DND-41 (cell line): ENCODE measurements at regions not wholly inside any gene's neighbourhood (a gene's known extent, or its start where the extent isn't known, plus 50 kb on each side); places are given as distances from the start of the nearest gene placed in this dataset.

Source experiments
- ATAC-seq: fragments of 200-7000 bp; cut with Tn5 transposase; 3 replicates; pipeline ENCODE4 v1.9.1; 2021; ENCODE audit warnings: low read depth; ENCODE audit not compliant: insufficient read depth
- DNase-seq: peaks from one replicate; pipeline ENCODE4 v3.0.0-alpha.2; 2020
- H2AFZ ChIP-seq: 2 replicates; pipeline ENCODE4 v1.6.0; 2012; ENCODE audit warnings: low read depth, low read length
- H3K27ac ChIP-seq: 2 replicates; pipeline ENCODE4 v1.5.1; 2012; ENCODE audit warnings: low read length, inconsistent platforms
- H3K27me3 ChIP-seq: fragments of 200-600 bp; sonication (generic); 2 replicates; pipeline ENCODE4 v1.6.0; 2012; ENCODE audit warnings: low read length, mild to moderate bottlenecking, inconsistent platforms; ENCODE audit not compliant: insufficient read depth, poor library complexity
- H3K36me3 ChIP-seq: 2 replicates; pipeline ENCODE4 v1.5.1; 2012; ENCODE audit warnings: low read length, inconsistent platforms; ENCODE audit not compliant: insufficient read depth
- H3K4me1 ChIP-seq: 2 replicates; pipeline ENCODE4 v1.5.1; 2012; ENCODE audit warnings: mild to moderate bottlenecking, low read length; ENCODE audit not compliant: insufficient read depth
- H3K4me2 ChIP-seq: 2 replicates; pipeline ENCODE4 v1.6.0; 2012; ENCODE audit warnings: mild to moderate bottlenecking, moderate library complexity, low read length, inconsistent platforms; ENCODE audit not compliant: insufficient read depth
- H3K4me3 ChIP-seq, 2 experiments: fragments of 200-600 bp in 1 of 2; shearing (Covaris generic) in 1 of 2; 2 replicates each; pipeline ENCODE4 v1.5.1; 2012 to 2016; ENCODE audit warnings: inconsistent platforms in 2 of 2, low read length in 2 of 2, mild to moderate bottlenecking in 2 of 2, low read depth in 1 of 2, moderate library complexity in 1 of 2
- H3K79me2 ChIP-seq: 2 replicates; pipeline ENCODE4 v1.6.0; 2012; ENCODE audit warnings: low read length, inconsistent platforms; ENCODE audit not compliant: insufficient read depth
- H3K9ac ChIP-seq: 2 replicates; pipeline ENCODE4 v1.6.0; 2012; ENCODE audit warnings: low read depth, mild to moderate bottlenecking, inconsistent platforms, low read length, moderate library complexity
- H3K9me3 ChIP-seq: 2 replicates; pipeline ENCODE4 v1.5.1; 2012; ENCODE audit warnings: low read length, moderate library complexity, mild to moderate bottlenecking, inconsistent platforms; ENCODE audit not compliant: insufficient read depth, severe bottlenecking
- H4K20me1 ChIP-seq: 2 replicates; pipeline ENCODE4 v1.6.0; 2012; ENCODE audit warnings: low read length; ENCODE audit not compliant: insufficient read depth
- CTCF ChIP-seq: IDR thresholded peaks from 2 replicates; pipeline ENCODE4 v1.5.1; 2012; ENCODE audit warnings: borderline replicate concordance, low read length, moderate library complexity, mild to moderate bottlenecking; ENCODE audit not compliant: poor library complexity, severe bottlenecking; ENCODE audit errors: extremely low read depth
- EZH2 ChIP-seq: IDR thresholded peaks from 3 replicates; pipeline ENCODE4 v1.6.1; 2012; ENCODE audit warnings: borderline replicate concordance, low read depth, mild to moderate bottlenecking, moderate library complexity, low read length, inconsistent platforms; ENCODE audit not compliant: severe bottlenecking

- H3K27ac ChIP-seq, result no peak overlapping the region
- H4K20me1 ChIP-seq, result no peaks in the 10 kb centered on the region
- ATAC-seq (no peak), DNase-seq (no peak)
- no peak for TF ChIP-seq EZH2
- no peak overlapping the region for H3K4me2 ChIP-seq
- no peak overlapping the region for H3K9ac ChIP-seq
- H3K4me1 ChIP-seq, result no peaks in the 10 kb centered on the region
- no peak overlapping the region for H2AFZ ChIP-seq
- H3K27me3 ChIP-seq, result no peaks in the 10 kb centered on the region
- H3K9me3 ChIP-seq, result no peaks in the 10 kb centered on the region
- no peak overlapping the region for H3K4me3 ChIP-seq
- no peaks in the 10 kb centered on the region for H3K79me2 ChIP-seq
- no peaks in the 10 kb centered on the region for H3K36me3 ChIP-seq
These were observed 138.7 kb downstream of the DRD1 start for GRCh38 chr5:175305251-175305650.

GRCh38 chr5:175290379-175290778 lies 153.6 kb downstream of the DRD1 start:
- Histone ChIP-seq H3K4me2 (no peak overlapping the region), H4K20me1 (no peaks in the 10 kb centered on the region), H3K9me3 (no peaks in the 10 kb centered on the region), H3K27me3 (no peaks in the 10 kb centered on the region), H3K4me3 (no peak overlapping the region), H3K79me2 (no peaks in the 10 kb centered on the region), H3K9ac (no peak overlapping the region), H2AFZ (no peak overlapping the region), H3K4me1 (no peaks in the 10 kb centered on the region), H3K36me3 (no peaks in the 10 kb centered on the region), H3K27ac (no peak overlapping the region)
- TF ChIP-seq CTCF (no peak), EZH2 (no peak)
- ATAC-seq (no peak), DNase-seq (no peak)

- no peak for TF ChIP-seq EZH2
- no peak for TF ChIP-seq CTCF
- no peak for ATAC-seq
- H3K36me3 ChIP-seq, result no peaks in the 10 kb centered on the region
- no peak overlapping the region for H3K4me2 ChIP-seq
- H3K4me3 ChIP-seq, result no peak overlapping the region
- H4K20me1 ChIP-seq, result no peaks in the 10 kb centered on the region
- no peak overlapping the region for H2AFZ ChIP-seq
- H3K79me2 ChIP-seq, result no peaks in the 10 kb centered on the region
- H3K4me1 ChIP-seq, result no peaks in the 10 kb centered on the region
- DNase-seq, result no peak
- no peak overlapping the region for H3K27ac ChIP-seq
- H3K9ac ChIP-seq, result no peak overlapping the region
- H3K27me3 ChIP-seq, result no peaks in the 10 kb centered on the region
- no peaks in the 10 kb centered on the region for H3K9me3 ChIP-seq
These were observed 155.8 kb downstream of the DRD1 start for GRCh38 chr5:175288048-175288621.

- Histone ChIP-seq H2AFZ (no peak overlapping the region), H3K27ac (no peak overlapping the region), H3K4me2 (no peak overlapping the region), H3K9ac (no peak overlapping the region), H3K27me3 (no peaks in the 10 kb centered on the region), H3K4me1 (no peaks in the 10 kb centered on the region), H3K36me3 (no peaks in the 10 kb centered on the region), H3K4me3 (no peak overlapping the region), H3K9me3 (no peaks in the 10 kb centered on the region), H3K79me2 (no peaks in the 10 kb centered on the region), H4K20me1 (no peaks in the 10 kb centered on the region)
- TF ChIP-seq CTCF (no peak), EZH2 (no peak)
- ATAC-seq (no peak), DNase-seq (no peak)
These were observed 157.0 kb downstream of the DRD1 start for GRCh38 chr5:175286981-175287380.
